Lower lobe of right lung (tissue), 2 donors: ENCODE measurements at regions not wholly inside any gene's neighbourhood (a gene's known extent, or its start where the extent isn't known, plus 50 kb on each side); places are given as distances from the start of the nearest gene placed in this dataset.

Experiments
- ATAC-seq, 2 donors: fragments of 200-7000 bp; cut with Tn5 transposase; one replicate each; pipeline ENCODE4 v1.9.1; 2020 to 2022; ENCODE audit warnings: mild to moderate bottlenecking in 2 of 2, moderate library complexity in 2 of 2
- DNase-seq: peaks from one replicate; pipeline ENCODE4 v3.0.0-alpha.2; 2020
- H3K27ac ChIP-seq: fragments of 200-600 bp; one replicate; pipeline ENCODE4 v1.8.0; 2022
- H3K27me3 ChIP-seq: fragments of 200-600 bp; one replicate; pipeline ENCODE4 v1.8.0; 2022; ENCODE audit warnings: low read depth
- H3K36me3 ChIP-seq: fragments of 200-600 bp; one replicate; pipeline ENCODE4 v1.8.0; 2022; ENCODE audit warnings: mild to moderate bottlenecking
- H3K4me1 ChIP-seq: fragments of 200-600 bp; one replicate; pipeline ENCODE4 v1.8.0; 2022
- H3K4me3 ChIP-seq: fragments of 200-600 bp; one replicate; pipeline ENCODE4 v1.8.0; 2022; ENCODE audit warnings: mild to moderate bottlenecking
- H3K9me3 ChIP-seq: fragments of 200-600 bp; one replicate; pipeline ENCODE4 v1.8.0; 2022
- CTCF ChIP-seq: fragments of 200-600 bp; IDR thresholded peaks from one replicate; pipeline ENCODE4 v1.8.0; 2022; ENCODE audit warnings: antibody characterized with exemption, mild to moderate bottlenecking
- intact Hi-C: fragments of 100-400 bp; cut with DNase I; formaldehyde crosslinking; loops from one replicate; pipeline ENCODE4 v1.11.0; 2022
- donor health status: DM: no; HTN: yes; CAD: no; lungs with severe emphysema.

- intact Hi-C loops = no loop called here
- H3K4me1 ChIP-seq = peaks cover under 1% of the 10 kb centered on the region
- no peak for TF ChIP-seq CTCF
- H3K4me3 ChIP-seq = no peak overlapping the region
- H3K27me3 ChIP-seq = no peaks in the 10 kb centered on the region
- H3K9me3 ChIP-seq = no peaks in the 10 kb centered on the region
- ATAC-seq (no peak), DNase-seq (no peak)
- H3K27ac ChIP-seq = no peak overlapping the region
- H3K36me3 ChIP-seq = no peaks in the 10 kb centered on the region
These were observed 54.1 kb upstream of the DAB2 start for GRCh38 chr5:39478863-39479262.

- no peaks in the 10 kb centered on the region for H3K27me3 ChIP-seq
- no peaks in the 10 kb centered on the region for H3K9me3 ChIP-seq
- H3K27ac ChIP-seq = no peak overlapping the region
- H3K4me3 ChIP-seq = no peak overlapping the region
- TF ChIP-seq CTCF = no peak
- ATAC-seq (no peak), DNase-seq (no peak)
- intact Hi-C loops = no loop called here
- no peaks in the 10 kb centered on the region for H3K36me3 ChIP-seq
- no peaks in the 10 kb centered on the region for H3K4me1 ChIP-seq
These were observed 52.1 kb upstream of the DAB2 start for GRCh38 chr5:39476843-39477220.

GRCh38 chr5:39475881-39476842 is 51.4 kb upstream of the DAB2 start:
- no peak for DNase-seq
- Histone ChIP-seq H3K9me3 (no peaks in the 10 kb centered on the region), H3K27me3 (no peaks in the 10 kb centered on the region), H3K4me3 (no peak overlapping the region), H3K36me3 (no peaks in the 10 kb centered on the region), H3K4me1 (no peaks in the 10 kb centered on the region), H3K27ac (no peak overlapping the region)
- ATAC-seq = no peak
- TF ChIP-seq CTCF = no peak
- intact Hi-C loops = no loop called here

- no peaks in the 10 kb centered on the region for H3K4me1 ChIP-seq
- no peaks in the 10 kb centered on the region for H3K36me3 ChIP-seq
- ATAC-seq (no peak), DNase-seq (no peak)
- TF ChIP-seq CTCF = no peak
- H3K27ac ChIP-seq = no peak overlapping the region
- H3K4me3 ChIP-seq = no peak overlapping the region
- intact Hi-C loops = no loop called here
- no peaks in the 10 kb centered on the region for H3K9me3 ChIP-seq
- no peaks in the 10 kb centered on the region for H3K27me3 ChIP-seq
These were observed 50.4 kb upstream of the DAB2 start for GRCh38 chr5:39475159-39475571.
